A172 (cell line): ENCODE measurements at regions not wholly inside any gene's neighbourhood (a gene's known extent, or its start where the extent isn't known, plus 50 kb on each side); places are given as distances from the start of the nearest gene placed in this dataset.
A peak's percentile ranks its signal among the peaks of the same experiment; 100 is the strongest.

Experiments
- DNase-seq: peaks from one replicate; pipeline ENCODE4 v3.0.0-alpha.2; 2015; ENCODE audit warnings: low spot score

GRCh38 chr5:57804505-57804904, 321.9 kb upstream of the ACTBL2 start:
- no peak for DNase-seq

GRCh38 chr5:57804007-57804444, 321.4 kb upstream of the ACTBL2 start:
- DNase-seq = peak; percentile 57

GRCh38 chr5:57802131-57802530, 319.5 kb upstream of the ACTBL2 start:
- DNase-seq = no peak

- DNase-seq = no peak
These were observed 312.6 kb upstream of the ACTBL2 start for GRCh38 chr5:57795203-57795602.

GRCh38 chr5:57791875-57792274, 309.3 kb upstream of the ACTBL2 start:
- no peak for DNase-seq

GRCh38 chr5:57785946-57786345, 303.3 kb upstream of the ACTBL2 start:
- no peak for DNase-seq

- peak; percentile 44 for DNase-seq
These were observed 301.5 kb upstream of the ACTBL2 start for GRCh38 chr5:57784121-57784520.

- DNase-seq = no peak
These were observed 301.1 kb upstream of the ACTBL2 start for GRCh38 chr5:57783693-57784092.

GRCh38 chr5:57780961-57781325, 298.3 kb upstream of the ACTBL2 start:
- no peak for DNase-seq

- peak; percentile 66 for DNase-seq
These were observed 297.8 kb upstream of the ACTBL2 start for GRCh38 chr5:57780306-57780960.

GRCh38 chr5:57779383-57780223, 297.0 kb upstream of the ACTBL2 start:
- peak; percentile 78 for DNase-seq

- DNase-seq = no peak
These were observed 296.0 kb upstream of the ACTBL2 start for GRCh38 chr5:57778501-57779091.

- peak; percentile 34 for DNase-seq
These were observed 294.6 kb upstream of the ACTBL2 start for GRCh38 chr5:57777174-57777581.

GRCh38 chr5:57776035-57776434, 293.4 kb upstream of the ACTBL2 start:
- DNase-seq = no peak

- DNase-seq = no peak
These were observed 291.8 kb upstream of the ACTBL2 start for GRCh38 chr5:57774439-57774838.

GRCh38 chr5:57772512-57772911, 289.9 kb upstream of the ACTBL2 start:
- DNase-seq = no peak

- DNase-seq = no peak
These were observed 287.4 kb upstream of the ACTBL2 start for GRCh38 chr5:57770039-57770438.

- no peak for DNase-seq
These were observed 286.1 kb upstream of the ACTBL2 start for GRCh38 chr5:57768745-57769144.

- DNase-seq = no peak
These were observed 282.0 kb upstream of the ACTBL2 start for GRCh38 chr5:57764479-57765089.

GRCh38 chr5:57761513-57761912, 278.9 kb upstream of the ACTBL2 start:
- DNase-seq = no peak

- DNase-seq = no peak
These were observed 272.0 kb upstream of the ACTBL2 start for GRCh38 chr5:57754616-57755015.

- no peak for DNase-seq
These were observed 270.8 kb upstream of the ACTBL2 start for GRCh38 chr5:57753446-57753845.
